ENCODE measurements at regions not wholly inside any gene's neighbourhood (a gene's known extent, or its start where the extent isn't known, plus 50 kb on each side); places are given as distances from the start of the nearest gene placed in this dataset.

DNA sequence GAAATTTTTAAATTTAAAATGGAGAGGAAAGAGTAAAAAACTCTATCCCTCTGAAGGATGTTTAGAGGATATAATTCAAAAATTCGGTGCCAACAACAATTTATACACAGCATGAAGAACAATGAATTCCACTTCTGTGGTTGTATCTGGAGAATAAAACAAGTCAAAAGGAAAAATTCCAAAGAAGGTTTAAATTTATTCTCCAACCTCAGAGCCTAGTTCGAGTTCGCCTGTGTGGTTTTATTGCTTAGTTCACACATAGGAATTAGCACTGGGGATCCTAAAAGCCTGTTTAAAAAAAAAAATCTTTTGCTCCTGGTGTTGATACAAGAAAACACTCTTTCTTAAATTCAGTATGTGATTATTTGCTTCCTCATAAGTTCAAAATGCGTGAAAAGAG lies 79.2 kb downstream of the LLPH start:
- no peak overlapping the region for H2BK5ac ChIP-seq (ENCODE audit: low read length)
- H4K91ac ChIP-seq (ENCODE audit: low read depth, low read length, poor library complexity), result no peak overlapping the region
- no peak for DNase-seq (ENCODE audit: low spot score)
- H2AFZ ChIP-seq (ENCODE audit: low read length), result no peak overlapping the region
- no peak overlapping the region for H3K27ac ChIP-seq (replicated peaks; ENCODE audit: low read length)
- H3K4me1 ChIP-seq (ENCODE audit: control insufficient read depth in 2 of 2, insufficient read depth in 1 of 2, low read depth in 1 of 2, low read length in 2 of 2), result no peaks in the 10 kb centered on the region
- no peak overlapping the region for H3K9ac ChIP-seq (ENCODE audit: low read depth, low read length, poor library complexity)
- no peak overlapping the region for H2BK15ac ChIP-seq (ENCODE audit: low read length)
- no peaks in the 10 kb centered on the region for H3K79me1 ChIP-seq (ENCODE audit: low read depth, low read length)
- no peak overlapping the region for H3K14ac ChIP-seq (ENCODE audit: low read length)
- H3K36me3 ChIP-seq (replicated peaks in 1 of 2; ENCODE audit: control insufficient read depth in 2 of 2, insufficient read depth in 2 of 2, low read length in 2 of 2), result no peaks in the 10 kb centered on the region
- H3K27me3 ChIP-seq (ENCODE audit: control insufficient read depth in 3 of 3, insufficient read depth in 3 of 3, low read depth in 1 of 3, low read length in 3 of 3), result no peaks in the 10 kb centered on the region
- no peak overlapping the region for H3K18ac ChIP-seq (ENCODE audit: low read length)
- no peak overlapping the region for H2AK5ac ChIP-seq (ENCODE audit: low read depth, low read length)
- no peak overlapping the region for H2BK12ac ChIP-seq (ENCODE audit: low read length)
- H3K23ac ChIP-seq (ENCODE audit: low read depth, low read length, poor library complexity), result no peak overlapping the region
- H3K9me3 ChIP-seq (replicated peaks in 1 of 2; ENCODE audit: control insufficient read depth in 2 of 2, insufficient read depth in 1 of 2, low read depth in 1 of 2, low read length in 2 of 2), result no peaks in the 10 kb centered on the region
- no peak overlapping the region for H4K8ac ChIP-seq (ENCODE audit: low read depth, low read length)
- H2BK120ac ChIP-seq (ENCODE audit: low read depth, low read length), result no peak overlapping the region
- H3K4ac ChIP-seq (ENCODE audit: low read length), result no peak overlapping the region
- no peak overlapping the region for H3K4me2 ChIP-seq (ENCODE audit: insufficient read depth, low read length, poor library complexity, severe bottlenecking)
- no peak overlapping the region for H3K4me3 ChIP-seq (ENCODE audit: low read length in 2 of 2)
- WGBS, 2 donors (ENCODE audit: extremely low coverage in 2 of 2, insufficient read length in 2 of 2, insufficient replicate concordance in 1 of 2), result no CpG with 5 or more reads among the region's 4 CpGs

GRCh38 chr12:66050610-66051009 lies 79.9 kb downstream of the LLPH start:
- WGBS, 2 donors (ENCODE audit: extremely low coverage in 2 of 2, insufficient read length in 2 of 2, insufficient replicate concordance in 1 of 2), result no CpG with 5 or more reads among the region's 1 CpG
- no peak for DNase-seq (ENCODE audit: low spot score)

GRCh38 chr12:66050283-66050576 lies 80.3 kb downstream of the LLPH start:
- H3K23ac ChIP-seq (ENCODE audit: low read depth, low read length, poor library complexity), result no peak overlapping the region
- no peak for DNase-seq (ENCODE audit: low spot score)
- no peaks in the 10 kb centered on the region for H3K4me1 ChIP-seq (ENCODE audit: control insufficient read depth in 2 of 2, insufficient read depth in 1 of 2, low read depth in 1 of 2, low read length in 2 of 2)
- no peak overlapping the region for H2BK15ac ChIP-seq (ENCODE audit: low read length)
- H3K9me3 ChIP-seq (replicated peaks in 1 of 2; ENCODE audit: control insufficient read depth in 2 of 2, insufficient read depth in 1 of 2, low read depth in 1 of 2, low read length in 2 of 2), result no peaks in the 10 kb centered on the region
- no peak overlapping the region for H3K18ac ChIP-seq (ENCODE audit: low read length)
- no peak overlapping the region for H3K4me3 ChIP-seq (ENCODE audit: low read length in 2 of 2)
- no peak overlapping the region for H3K4me2 ChIP-seq (ENCODE audit: insufficient read depth, low read length, poor library complexity, severe bottlenecking)
- no peak overlapping the region for H2AK5ac ChIP-seq (ENCODE audit: low read depth, low read length)
- H4K8ac ChIP-seq (ENCODE audit: low read depth, low read length), result no peak overlapping the region
- no peaks in the 10 kb centered on the region for H3K27me3 ChIP-seq (ENCODE audit: control insufficient read depth in 3 of 3, insufficient read depth in 3 of 3, low read depth in 1 of 3, low read length in 3 of 3)
- no peak overlapping the region for H2AFZ ChIP-seq (ENCODE audit: low read length)
- H3K79me1 ChIP-seq (ENCODE audit: low read depth, low read length), result no peaks in the 10 kb centered on the region
- no peak overlapping the region for H4K91ac ChIP-seq (ENCODE audit: low read depth, low read length, poor library complexity)
- H3K4ac ChIP-seq (ENCODE audit: low read length), result no peak overlapping the region
- H3K27ac ChIP-seq (replicated peaks; ENCODE audit: low read length), result no peak overlapping the region
- H3K36me3 ChIP-seq (replicated peaks in 1 of 2; ENCODE audit: control insufficient read depth in 2 of 2, insufficient read depth in 2 of 2, low read length in 2 of 2), result no peaks in the 10 kb centered on the region
- H2BK5ac ChIP-seq (ENCODE audit: low read length), result no peak overlapping the region
- H2BK12ac ChIP-seq (ENCODE audit: low read length), result no peak overlapping the region
- H3K9ac ChIP-seq (ENCODE audit: low read depth, low read length, poor library complexity), result no peak overlapping the region
- H2BK120ac ChIP-seq (ENCODE audit: low read depth, low read length), result no peak overlapping the region
- H3K14ac ChIP-seq (ENCODE audit: low read length), result no peak overlapping the region

More at GRCh38 chr12:66050610-66051009, 79.9 kb downstream of the LLPH start:
- Histone ChIP-seq H4K91ac (ENCODE audit: low read depth, low read length, poor library complexity) (no peak overlapping the region), H3K18ac (ENCODE audit: low read length) (no peak overlapping the region), H2BK120ac (ENCODE audit: low read depth, low read length) (no peak overlapping the region), H3K27ac (replicated peaks; ENCODE audit: low read length) (no peak overlapping the region), H2BK5ac (ENCODE audit: low read length) (no peak overlapping the region), H3K27me3 (ENCODE audit: control insufficient read depth in 3 of 3, insufficient read depth in 3 of 3, low read depth in 1 of 3, low read length in 3 of 3) (no peaks in the 10 kb centered on the region), H2BK15ac (ENCODE audit: low read length) (no peak overlapping the region), H3K4me3 (ENCODE audit: low read length in 2 of 2) (no peak overlapping the region), H4K8ac (ENCODE audit: low read depth, low read length) (no peak overlapping the region), H3K23ac (ENCODE audit: low read depth, low read length, poor library complexity) (no peak overlapping the region), H3K4me1 (ENCODE audit: control insufficient read depth in 2 of 2, insufficient read depth in 1 of 2, low read depth in 1 of 2, low read length in 2 of 2) (no peaks in the 10 kb centered on the region), H3K9me3 (replicated peaks in 1 of 2; ENCODE audit: control insufficient read depth in 2 of 2, insufficient read depth in 1 of 2, low read depth in 1 of 2, low read length in 2 of 2) (no peaks in the 10 kb centered on the region), H3K14ac (ENCODE audit: low read length) (no peak overlapping the region), H2AK5ac (ENCODE audit: low read depth, low read length) (no peak overlapping the region), H3K9ac (ENCODE audit: low read depth, low read length, poor library complexity) (no peak overlapping the region), H3K4me2 (ENCODE audit: insufficient read depth, low read length, poor library complexity, severe bottlenecking) (no peak overlapping the region), H3K36me3 (replicated peaks in 1 of 2; ENCODE audit: control insufficient read depth in 2 of 2, insufficient read depth in 2 of 2, low read length in 2 of 2) (no peaks in the 10 kb centered on the region), H3K4ac (ENCODE audit: low read length) (no peak overlapping the region), H2BK12ac (ENCODE audit: low read length) (no peak overlapping the region), H2AFZ (ENCODE audit: low read length) (no peak overlapping the region), H3K79me1 (ENCODE audit: low read depth, low read length) (no peaks in the 10 kb centered on the region)

DNA sequence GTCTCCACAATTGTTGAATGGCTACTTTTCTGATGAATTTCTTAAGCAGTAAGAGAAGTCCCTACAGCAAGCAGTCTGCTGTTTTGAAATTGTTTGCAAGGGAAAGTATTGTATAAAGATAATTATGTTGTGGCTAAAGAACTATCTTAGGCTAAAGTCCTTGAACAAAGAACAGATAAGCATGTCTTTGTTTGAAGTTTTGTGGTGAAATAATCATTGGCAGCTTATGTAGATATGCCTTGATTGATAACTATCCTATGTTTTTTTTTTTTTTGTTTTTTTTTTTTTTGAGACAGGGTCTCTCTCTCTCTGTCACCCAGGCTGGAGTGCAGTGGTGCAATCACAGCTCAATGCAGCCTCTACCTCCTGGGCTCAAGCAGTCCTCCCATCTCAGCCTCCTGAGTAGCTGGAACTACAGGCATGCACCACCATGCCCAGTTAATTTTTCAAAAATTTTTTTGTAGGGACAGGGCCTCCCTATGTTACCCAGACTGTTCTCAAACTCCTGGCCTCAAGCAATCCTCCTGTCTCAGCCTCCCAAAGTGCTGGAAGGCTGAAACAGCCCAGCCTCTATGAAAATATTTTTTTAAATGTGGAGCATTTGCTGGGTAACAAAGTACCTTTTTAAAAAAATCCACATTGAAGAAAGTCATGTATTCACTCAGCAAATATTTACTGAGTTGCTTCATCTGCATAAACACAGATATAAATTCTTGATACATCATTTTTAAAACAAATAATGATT lies 80.8 kb downstream of the LLPH start:
- Histone ChIP-seq H2BK5ac (ENCODE audit: low read length) (no peak overlapping the region), H3K36me3 (replicated peaks in 1 of 2; ENCODE audit: control insufficient read depth in 2 of 2, insufficient read depth in 2 of 2, low read length in 2 of 2) (no peaks in the 10 kb centered on the region), H3K14ac (ENCODE audit: low read length) (no peak overlapping the region), H3K9me3 (replicated peaks in 1 of 2; ENCODE audit: control insufficient read depth in 2 of 2, insufficient read depth in 1 of 2, low read depth in 1 of 2, low read length in 2 of 2) (no peaks in the 10 kb centered on the region), H2AK5ac (ENCODE audit: low read depth, low read length) (no peak overlapping the region), H3K4me1 (ENCODE audit: control insufficient read depth in 2 of 2, insufficient read depth in 1 of 2, low read depth in 1 of 2, low read length in 2 of 2) (no peaks in the 10 kb centered on the region), H2BK12ac (ENCODE audit: low read length) (no peak overlapping the region), H3K4me2 (ENCODE audit: insufficient read depth, low read length, poor library complexity, severe bottlenecking) (no peak overlapping the region), H3K27ac (replicated peaks; ENCODE audit: low read length) (no peak overlapping the region), H3K27me3 (ENCODE audit: control insufficient read depth in 3 of 3, insufficient read depth in 3 of 3, low read depth in 1 of 3, low read length in 3 of 3) (no peaks in the 10 kb centered on the region), H3K4me3 (ENCODE audit: low read length in 2 of 2) (no peak overlapping the region), H3K4ac (ENCODE audit: low read length) (no peak overlapping the region), H3K79me1 (ENCODE audit: low read depth, low read length) (no peaks in the 10 kb centered on the region), H2BK15ac (ENCODE audit: low read length) (no peak overlapping the region), H3K18ac (ENCODE audit: low read length) (no peak overlapping the region), H2BK120ac (ENCODE audit: low read depth, low read length) (no peak overlapping the region), H4K91ac (ENCODE audit: low read depth, low read length, poor library complexity) (no peak overlapping the region), H4K8ac (ENCODE audit: low read depth, low read length) (no peak overlapping the region), H2AFZ (ENCODE audit: low read length) (no peak overlapping the region), H3K23ac (ENCODE audit: low read depth, low read length, poor library complexity) (no peak overlapping the region), H3K9ac (ENCODE audit: low read depth, low read length, poor library complexity) (no peak overlapping the region)
- no peak for DNase-seq (ENCODE audit: low spot score)

Data from neuronal stem cell (in vitro differentiated cells).